Muscle of leg (tissue), 3 donors: ENCODE measurements at regions not wholly inside any gene's neighbourhood (a gene's known extent, or its start where the extent isn't known, plus 50 kb on each side); places are given as distances from the start of the nearest gene placed in this dataset.

ENCODE experiments used
- DNase-seq: peaks from one replicate; pipeline ENCODE4 v3.0.0; 2013
- H3K27ac ChIP-seq: one replicate; pipeline ENCODE4 v1.5.1; 2013; ENCODE audit warnings: mild to moderate bottlenecking, low read length, control low read depth
- H3K27me3 ChIP-seq: one replicate; pipeline ENCODE4 v1.6.1; 2013; ENCODE audit warnings: low read length; ENCODE audit not compliant: control insufficient read depth, insufficient read depth
- H3K36me3 ChIP-seq: one replicate; pipeline ENCODE4 v1.6.1; 2013; ENCODE audit warnings: low read length; ENCODE audit not compliant: control insufficient read depth, insufficient read depth
- H3K4me1 ChIP-seq: one replicate; pipeline ENCODE4 v1.6.1; 2013; ENCODE audit warnings: low read length; ENCODE audit not compliant: control insufficient read depth, insufficient read depth
- H3K4me3 ChIP-seq: one replicate; pipeline ENCODE4 v1.5.1; 2013; ENCODE audit warnings: low read length, control low read depth
- H3K9me3 ChIP-seq: replicated peaks from 2 replicates; pipeline ENCODE4 v1.6.1; 2013; ENCODE audit warnings: low read depth, low read length; ENCODE audit not compliant: control insufficient read depth
- WGBS: methylation state at CpG from one replicate; pipeline ENCODE4 v1.1.5; 2013; ENCODE audit warnings: missing lambda C conversion rate; ENCODE audit not compliant: insufficient coverage; 5-methylcytosine and 5-hydroxymethylcytosine counted together

DNA sequence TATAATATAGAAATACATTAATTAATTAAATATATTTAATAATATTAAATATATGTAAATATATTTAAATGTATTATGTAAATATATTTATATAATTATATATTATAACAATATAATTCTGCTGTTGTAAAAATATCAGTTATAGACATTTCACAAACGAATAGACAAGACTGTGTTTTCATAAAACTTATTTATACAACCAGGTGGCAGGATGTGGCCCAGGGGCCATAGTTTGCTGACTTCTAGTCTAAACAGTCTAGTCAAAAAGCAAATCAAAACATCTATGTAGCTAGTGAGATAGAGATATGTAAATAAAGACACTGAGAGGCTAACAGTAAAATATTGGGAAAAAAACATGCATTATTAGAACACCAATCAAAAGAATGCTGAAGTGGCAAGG is 136.4 kb downstream of the TBXT start:
- no peak for DNase-seq
- H3K27me3 ChIP-seq = peaks cover 4% of the 10 kb centered on the region
- H3K27ac ChIP-seq = no peak overlapping the region
- no peaks in the 10 kb centered on the region for H3K36me3 ChIP-seq
- H3K4me3 ChIP-seq = no peak overlapping the region
- no peaks in the 10 kb centered on the region for H3K9me3 ChIP-seq
- WGBS = no CpG with 5 or more reads among the region's 1 CpG
- H3K4me1 ChIP-seq = peaks cover 12% of the 10 kb centered on the region

- Histone ChIP-seq H3K4me3 (no peak overlapping the region), H3K27me3 (peaks cover 4% of the 10 kb centered on the region), H3K4me1 (peaks cover 12% of the 10 kb centered on the region), H3K36me3 (no peaks in the 10 kb centered on the region), H3K9me3 (no peaks in the 10 kb centered on the region), H3K27ac (no peak overlapping the region)
- WGBS = no CpG with 5 or more reads among the region's 3 CpGs
- no peak for DNase-seq
Measured at GRCh38 chr6:166029506-166029905, 138.1 kb downstream of the TBXT start.

DNA sequence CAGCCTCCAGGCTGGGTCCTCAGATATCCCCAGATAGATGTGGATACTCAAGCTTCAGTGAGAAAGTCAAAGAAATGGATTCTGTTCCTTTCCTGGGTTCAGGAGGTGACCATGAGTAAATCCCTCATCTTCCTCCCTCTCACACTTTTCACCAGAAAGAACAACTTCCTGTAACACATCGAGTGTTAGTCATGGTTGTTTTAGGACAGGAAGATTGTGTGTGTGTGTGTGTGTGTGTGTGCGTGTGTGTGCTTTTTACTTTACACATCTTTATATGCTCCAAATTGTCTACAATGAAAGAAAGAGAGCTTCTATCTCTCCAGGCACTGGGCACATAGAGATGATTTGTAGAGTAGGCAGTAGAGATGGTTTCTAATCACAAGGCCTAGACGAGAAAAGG is 139.9 kb downstream of the TBXT start:
- Histone ChIP-seq H3K27me3 (peaks cover 2% of the 10 kb centered on the region), H3K4me1 (peaks cover 10% of the 10 kb centered on the region), H3K36me3 (no peaks in the 10 kb centered on the region), H3K4me3 (no peak overlapping the region), H3K9me3 (no peaks in the 10 kb centered on the region), H3K27ac (no peak overlapping the region)
- WGBS = 88% methylated on average over 1 of the region's 3 CpGs
- no peak for DNase-seq

DNA sequence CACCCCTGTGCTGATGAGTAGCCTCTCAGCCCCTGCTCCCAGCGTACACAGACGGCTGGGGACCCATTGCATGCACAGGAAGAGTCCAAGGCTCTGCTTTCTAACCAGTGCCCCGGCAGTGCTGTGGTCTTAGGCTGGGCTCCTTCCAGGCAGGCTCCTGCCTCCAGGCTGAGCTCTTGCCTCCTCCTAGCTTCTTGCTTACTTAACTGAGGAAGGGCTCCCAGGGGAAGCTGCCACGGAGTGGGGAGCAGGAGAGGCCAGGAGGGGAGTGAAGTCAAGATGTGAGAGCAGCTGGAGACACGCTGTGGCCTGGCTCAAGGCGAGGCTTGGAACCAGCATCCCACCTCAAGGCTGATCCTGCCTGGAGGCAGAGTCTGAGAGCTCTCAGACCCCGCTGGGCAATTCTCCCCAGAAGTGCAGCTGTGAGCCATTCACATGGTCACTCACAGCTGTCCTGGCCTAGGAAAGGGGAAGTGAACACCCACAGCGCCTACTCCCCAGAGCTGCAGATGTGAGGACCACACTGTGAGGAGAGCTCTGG is 141.0 kb downstream of the TBXT start:
- WGBS = 34% methylated on average over 7 of the region's 8 CpGs
- peak; percentile 71 for DNase-seq
- Histone ChIP-seq H3K4me3 (no peak overlapping the region), H3K4me1 (peaks cover 6% of the 10 kb centered on the region), H3K27me3 (peaks cover 2% of the 10 kb centered on the region), H3K27ac (no peak overlapping the region), H3K9me3 (no peaks in the 10 kb centered on the region), H3K36me3 (no peaks in the 10 kb centered on the region)

DNA sequence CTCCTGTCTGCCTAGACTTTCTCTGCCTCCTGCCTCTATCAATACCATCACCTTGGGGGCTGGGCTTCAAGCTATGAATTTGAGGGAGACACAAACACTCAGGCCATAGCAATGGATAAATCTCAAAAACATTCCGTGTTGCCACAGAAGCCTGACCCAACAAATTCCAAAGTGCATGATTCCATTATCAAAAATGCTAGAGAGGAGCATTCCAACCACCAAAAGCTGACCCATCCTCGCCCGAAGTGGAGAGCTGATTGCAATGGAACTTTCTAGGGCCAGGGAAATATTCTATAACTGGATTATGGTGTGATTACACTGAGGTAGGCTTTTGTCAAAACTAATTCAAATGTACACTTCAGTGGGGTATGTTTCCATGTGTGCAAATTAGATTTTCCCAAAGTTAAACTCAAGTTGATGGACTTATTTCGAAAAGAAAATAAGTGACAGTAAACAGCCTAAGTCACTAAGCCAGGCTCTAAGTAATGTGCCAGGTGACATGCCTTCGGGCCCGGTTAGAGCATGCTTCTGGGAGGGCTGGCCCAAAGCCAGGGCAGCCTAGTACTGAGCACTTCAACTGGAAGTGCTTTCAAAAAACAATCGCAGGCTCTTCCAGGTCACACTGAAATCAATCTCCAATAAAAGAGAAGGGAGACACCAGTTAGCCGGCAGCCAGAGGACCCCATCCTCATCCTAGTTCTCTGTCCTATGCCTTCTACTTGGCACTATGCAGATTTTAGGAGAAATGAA is 142.3 kb downstream of the TBXT start:
- Histone ChIP-seq H3K9me3 (no peaks in the 10 kb centered on the region), H3K4me3 (no peak overlapping the region), H3K27ac (no peak overlapping the region), H3K36me3 (no peaks in the 10 kb centered on the region), H3K27me3 (peaks cover 2% of the 10 kb centered on the region), H3K4me1 (peaks cover 6% of the 10 kb centered on the region)
- 80% methylated on average over 1 of the region's 8 CpGs for WGBS
- DNase-seq = no peak

GRCh38 chr6:166024252-166024651 is 143.4 kb downstream of the TBXT start:
- H3K27ac ChIP-seq = no peak overlapping the region
- peaks cover 5% of the 10 kb centered on the region for H3K27me3 ChIP-seq
- H3K4me3 ChIP-seq = no peak overlapping the region
- no peak for DNase-seq
- no peaks in the 10 kb centered on the region for H3K36me3 ChIP-seq
- H3K9me3 ChIP-seq = no peaks in the 10 kb centered on the region
- 93% methylated on average over 7 of the region's 8 CpGs for WGBS
- peaks cover 6% of the 10 kb centered on the region for H3K4me1 ChIP-seq

- no peaks in the 10 kb centered on the region for H3K36me3 ChIP-seq
- peaks cover 6% of the 10 kb centered on the region for H3K4me1 ChIP-seq
- H3K27ac ChIP-seq = no peak overlapping the region
- no peaks in the 10 kb centered on the region for H3K9me3 ChIP-seq
- WGBS = 100% methylated on average over 1 of the region's 5 CpGs
- H3K27me3 ChIP-seq = peaks cover 7% of the 10 kb centered on the region
- no peak overlapping the region for H3K4me3 ChIP-seq
- DNase-seq = no peak
Measured at GRCh38 chr6:166023273-166023989, 144.2 kb downstream of the TBXT start.

DNA sequence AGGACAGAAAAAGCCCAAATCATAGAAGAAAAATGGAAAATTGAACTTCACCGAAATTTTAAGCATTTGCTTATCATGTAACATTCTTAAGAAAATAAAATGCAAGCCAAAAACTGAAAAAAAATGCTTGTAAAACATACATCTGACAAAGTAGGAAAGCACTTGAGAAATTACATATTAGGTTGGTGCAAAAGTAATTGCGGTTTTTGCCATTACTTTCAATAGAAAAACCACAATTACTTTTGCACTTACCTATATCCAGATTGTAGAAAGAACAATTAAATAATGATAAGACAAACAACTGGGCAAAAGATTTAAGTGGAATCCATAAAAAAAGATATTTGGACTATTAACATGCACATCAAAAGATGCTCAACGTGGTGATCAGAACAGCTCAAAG is 146.2 kb downstream of the TBXT start:
- Histone ChIP-seq H3K27ac (no peak overlapping the region), H3K36me3 (no peaks in the 10 kb centered on the region), H3K9me3 (peaks cover 2% of the 10 kb centered on the region), H3K4me1 (peaks cover under 1% of the 10 kb centered on the region), H3K27me3 (peaks cover 5% of the 10 kb centered on the region), H3K4me3 (no peak overlapping the region)
- no CpG with 5 or more reads among the region's 3 CpGs for WGBS
- DNase-seq = no peak

DNA sequence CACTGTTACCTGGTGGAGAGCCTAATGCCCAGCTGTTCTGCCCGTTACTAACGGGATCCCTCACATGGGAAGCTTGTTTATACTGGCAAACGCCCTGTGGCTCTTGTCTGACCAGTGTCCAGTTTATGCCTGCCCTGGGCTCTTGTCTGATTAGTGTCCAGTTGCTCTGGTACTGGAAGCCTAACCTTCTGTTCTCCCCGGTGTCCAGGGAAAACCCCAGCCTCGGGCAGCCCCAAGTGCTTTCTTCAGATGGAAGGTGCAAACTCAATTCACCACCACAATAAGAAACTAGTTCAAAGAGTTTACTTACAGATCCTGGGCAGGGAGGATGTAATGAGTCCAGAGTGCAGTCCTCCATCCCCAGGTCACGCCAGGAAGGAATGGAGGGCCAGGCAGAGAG is 148.4 kb downstream of the TBXT start:
- H3K4me1 ChIP-seq = no peaks in the 10 kb centered on the region
- H3K27me3 ChIP-seq = peaks cover 5% of the 10 kb centered on the region
- H3K27ac ChIP-seq = no peak overlapping the region
- DNase-seq = no peak
- WGBS = 66% methylated on average over 4 of the region's 6 CpGs
- peaks cover 2% of the 10 kb centered on the region for H3K9me3 ChIP-seq
- H3K36me3 ChIP-seq = no peaks in the 10 kb centered on the region
- no peak overlapping the region for H3K4me3 ChIP-seq

GRCh38 chr6:166017032-166017635 is 150.5 kb downstream of the TBXT start:
- Histone ChIP-seq H3K4me1 (no peaks in the 10 kb centered on the region), H3K27ac (no peak overlapping the region), H3K9me3 (peaks cover 2% of the 10 kb centered on the region), H3K4me3 (no peak overlapping the region), H3K27me3 (peaks cover 9% of the 10 kb centered on the region), H3K36me3 (no peaks in the 10 kb centered on the region)
- DNase-seq = no peak
- no CpG with 5 or more reads among the region's 1 CpG for WGBS
